NCI-H345 (cell line): ENCODE measurements at regions not wholly inside any gene's neighbourhood (a gene's known extent, or its start where the extent isn't known, plus 50 kb on each side); places are given as distances from the start of the nearest gene placed in this dataset.
"Not testable (repeated sequence)": the region's sequence is repeated elsewhere in the genome, so short reads cannot be mapped to it uniquely, and the experiment has no call there.

ENCODE experiments used
- DNase-seq: peaks from one replicate; lab custom pipeline; 2025; lab: John Stamatoyannopoulos, UW

GRCh38 chr6:6978731-6979130, 129.0 kb upstream of the RREB1 start:
- no peak for DNase-seq

GRCh38 chr6:6980999-6981597, 126.7 kb upstream of the RREB1 start:
- DNase-seq, result no peak

- DNase-seq, result no peak
These were observed 126.0 kb upstream of the RREB1 start for GRCh38 chr6:6981681-6982322.

- no peak for DNase-seq
These were observed 125.1 kb upstream of the RREB1 start for GRCh38 chr6:6982663-6983062.

- DNase-seq, result no peak
These were observed 123.0 kb upstream of the RREB1 start for GRCh38 chr6:6984585-6985366.

- DNase-seq, result no peak
These were observed 121.4 kb upstream of the RREB1 start for GRCh38 chr6:6986344-6986743.

GRCh38 chr6:6987749-6988148, 120.0 kb upstream of the RREB1 start:
- no peak for DNase-seq

GRCh38 chr6:6990059-6990458, 117.7 kb upstream of the RREB1 start:
- DNase-seq, result not testable (repeated sequence)

GRCh38 chr6:6993503-6994237, 114.1 kb upstream of the RREB1 start:
- no peak for DNase-seq

GRCh38 chr6:6994796-6995195, 113.0 kb upstream of the RREB1 start:
- DNase-seq, result no peak

- DNase-seq, result no peak
These were observed 112.4 kb upstream of the RREB1 start for GRCh38 chr6:6995328-6995727.

- no peak for DNase-seq
These were observed 111.6 kb upstream of the RREB1 start for GRCh38 chr6:6996124-6996523.

- DNase-seq, result no peak
These were observed 110.2 kb upstream of the RREB1 start for GRCh38 chr6:6997263-6998193.

GRCh38 chr6:6998194-6998569, 109.6 kb upstream of the RREB1 start:
- DNase-seq, result no peak

- DNase-seq, result no peak
These were observed 106.7 kb upstream of the RREB1 start for GRCh38 chr6:7000825-7001777.

GRCh38 chr6:7003041-7003440, 104.7 kb upstream of the RREB1 start:
- no peak for DNase-seq

GRCh38 chr6:7004581-7005297, 103.0 kb upstream of the RREB1 start:
- no peak for DNase-seq

- no peak for DNase-seq
These were observed 101.1 kb upstream of the RREB1 start for GRCh38 chr6:7006515-7007191.

GRCh38 chr6:7008451-7008988, 99.2 kb upstream of the RREB1 start:
- no peak for DNase-seq
